Stimulated activated CD8-positive, alpha-beta memory T cell treated with anti-CD3 and anti-CD28 coated beads, Interleukin-4, amount 100 ng/mL, for 4 hours (primary cell): ENCODE measurements at regions not wholly inside any gene's neighbourhood (a gene's known extent, or its start where the extent isn't known, plus 50 kb on each side); places are given as distances from the start of the nearest gene placed in this dataset.
"Not testable (repeated sequence)": the region's sequence is repeated elsewhere in the genome, so short reads cannot be mapped to it uniquely, and the experiment has no call there.

Source experiments
- DNase-seq, 2 donors: peaks; one replicate each; pipeline ENCODE4 v3.0.0-alpha.2; 2020; ENCODE audit warnings: low read depth in 2 of 2, low spot score in 1 of 2

- DNase-seq, result no peak
Observed at GRCh38 chr4:17246656-17247055, 265.2 kb downstream of the QDPR start.

GRCh38 chr4:17241835-17242234 lies 270.1 kb downstream of the QDPR start:
- DNase-seq, result no peak

- DNase-seq, result no peak
Observed at GRCh38 chr4:17238633-17239032, 273.3 kb downstream of the QDPR start.

GRCh38 chr4:17236686-17237085 lies 275.2 kb downstream of the QDPR start:
- DNase-seq, result no peak

GRCh38 chr4:17234678-17235077 lies 277.2 kb downstream of the QDPR start:
- DNase-seq, result no peak

GRCh38 chr4:17232566-17233253 lies 279.2 kb downstream of the QDPR start:
- DNase-seq, result no peak

GRCh38 chr4:17231880-17232475 lies 279.9 kb downstream of the QDPR start:
- not testable (repeated sequence) for DNase-seq

GRCh38 chr4:17230727-17231126 lies 281.2 kb downstream of the QDPR start:
- no peak for DNase-seq

GRCh38 chr4:17220816-17221215 lies 291.1 kb downstream of the QDPR start:
- DNase-seq, result no peak

- no peak for DNase-seq
Observed at GRCh38 chr4:17218786-17219185, 293.1 kb downstream of the QDPR start.

GRCh38 chr4:17206829-17207801 lies 304.8 kb downstream of the QDPR start:
- DNase-seq, result no peak

GRCh38 chr4:17204908-17205307 lies 306.5 kb upstream of the LDB2 start:
- no peak for DNase-seq

GRCh38 chr4:17203797-17204196 lies 305.4 kb upstream of the LDB2 start:
- DNase-seq, result no peak

GRCh38 chr4:17197070-17197469 lies 298.6 kb upstream of the LDB2 start:
- DNase-seq, result no peak

GRCh38 chr4:17195461-17196275 lies 297.2 kb upstream of the LDB2 start:
- DNase-seq, result no peak

GRCh38 chr4:17194586-17194985 lies 296.1 kb upstream of the LDB2 start:
- DNase-seq, result no peak

GRCh38 chr4:17189759-17190158 lies 291.3 kb upstream of the LDB2 start:
- DNase-seq, result no peak

GRCh38 chr4:17189401-17189720 lies 290.9 kb upstream of the LDB2 start:
- no peak for DNase-seq

- no peak for DNase-seq
Observed at GRCh38 chr4:17188547-17189400, 290.3 kb upstream of the LDB2 start.

- DNase-seq, result no peak
Observed at GRCh38 chr4:17188125-17188524, 289.7 kb upstream of the LDB2 start.
